ENCODE measurements at regions not wholly inside any gene's neighbourhood (a gene's known extent, or its start where the extent isn't known, plus 50 kb on each side); places are given as distances from the start of the nearest gene placed in this dataset.
"Not testable (repeated sequence)": the region's sequence is repeated elsewhere in the genome, so short reads cannot be mapped to it uniquely, and the experiment has no call there.

- no peak for DNase-seq
Measured at GRCh38 chr4:118410138-118410537, 57.3 kb upstream of the PRSS12 start.

GRCh38 chr4:118417325-118417724 lies 64.5 kb upstream of the PRSS12 start:
- DNase-seq: no peak

GRCh38 chr4:118417800-118418199 lies 65.0 kb upstream of the PRSS12 start:
- DNase-seq: not testable (repeated sequence)

- DNase-seq: not testable (repeated sequence)
Measured at GRCh38 chr4:118418396-118418795, 65.6 kb upstream of the PRSS12 start.

GRCh38 chr4:118419626-118420025 lies 66.8 kb upstream of the PRSS12 start:
- not testable (repeated sequence) for DNase-seq

GRCh38 chr4:118424062-118424461 lies 71.3 kb upstream of the PRSS12 start:
- DNase-seq: peak; percentile 5

GRCh38 chr4:118428881-118429280 lies 76.1 kb upstream of the PRSS12 start:
- not testable (repeated sequence) for DNase-seq

GRCh38 chr4:118432359-118432758 lies 79.6 kb upstream of the PRSS12 start:
- not testable (repeated sequence) for DNase-seq

GRCh38 chr4:118433612-118434375 lies 81.0 kb upstream of the PRSS12 start:
- DNase-seq: not testable (repeated sequence)

GRCh38 chr4:118435415-118435814 lies 82.6 kb upstream of the PRSS12 start:
- not testable (repeated sequence) for DNase-seq

GRCh38 chr4:118442115-118442837 lies 89.5 kb upstream of the PRSS12 start:
- not testable (repeated sequence) for DNase-seq

GRCh38 chr4:118447397-118447796 lies 94.6 kb upstream of the PRSS12 start:
- not testable (repeated sequence) for DNase-seq

GRCh38 chr4:118454857-118455256 lies 102.1 kb upstream of the PRSS12 start:
- not testable (repeated sequence) for DNase-seq

- not testable (repeated sequence) for DNase-seq
Measured at GRCh38 chr4:118461435-118461834, 108.6 kb upstream of the PRSS12 start.

- not testable (repeated sequence) for DNase-seq
Measured at GRCh38 chr4:118465831-118466230, 113.0 kb upstream of the PRSS12 start.

- DNase-seq: not testable (repeated sequence)
Measured at GRCh38 chr4:118474001-118474626, 121.3 kb upstream of the PRSS12 start.

GRCh38 chr4:118474771-118475170 lies 122.0 kb upstream of the PRSS12 start:
- DNase-seq: not testable (repeated sequence)

GRCh38 chr4:118475901-118476300 lies 123.1 kb upstream of the PRSS12 start:
- not testable (repeated sequence) for DNase-seq

- DNase-seq: not testable (repeated sequence)
Measured at GRCh38 chr4:118477826-118478225, 125.0 kb upstream of the PRSS12 start.

GRCh38 chr4:118485801-118486314 lies 133.1 kb upstream of the PRSS12 start:
- DNase-seq: not testable (repeated sequence)

- DNase-seq: not testable (repeated sequence)
Measured at GRCh38 chr4:118492963-118493362, 140.2 kb upstream of the PRSS12 start.

- DNase-seq: not testable (repeated sequence)
Measured at GRCh38 chr4:118494437-118494836, 141.6 kb upstream of the PRSS12 start.

GRCh38 chr4:118502967-118503366 lies 150.2 kb upstream of the PRSS12 start:
- not testable (repeated sequence) for DNase-seq
